Glutamatergic neuron (in vitro differentiated cells): ENCODE measurements at regions not wholly inside any gene's neighbourhood (a gene's known extent, or its start where the extent isn't known, plus 50 kb on each side); places are given as distances from the start of the nearest gene placed in this dataset.
A peak's percentile ranks its signal among the peaks of the same experiment; 100 is the strongest.

ENCODE experiments used
- DNase-seq: peaks from one replicate; pipeline ENCODE4 v3.0.0; 2022
- H3K27ac Mint-ChIP-seq: one replicate; pipeline ENCODE4 v1.8.0; 2020; ENCODE audit warnings: mild to moderate bottlenecking, mixed read lengths, inconsistent platforms; ENCODE audit not compliant: unreplicated experiment
- H3K27me3 Mint-ChIP-seq: one replicate; pipeline ENCODE4 v1.8.0; 2020; ENCODE audit warnings: mild to moderate bottlenecking, moderate library complexity, mixed read lengths, inconsistent platforms; ENCODE audit not compliant: unreplicated experiment
- H3K36me3 Mint-ChIP-seq: one replicate; pipeline ENCODE4 v1.8.0; 2020; ENCODE audit warnings: mild to moderate bottlenecking, mixed read lengths, inconsistent platforms; ENCODE audit not compliant: unreplicated experiment
- H3K4me1 Mint-ChIP-seq: one replicate; pipeline ENCODE4 v1.8.0; 2020; ENCODE audit warnings: mild to moderate bottlenecking, low read depth, mixed read lengths, inconsistent platforms; ENCODE audit not compliant: unreplicated experiment
- H3K4me3 Mint-ChIP-seq: one replicate; pipeline ENCODE4 v1.8.0; 2020; ENCODE audit warnings: mild to moderate bottlenecking, mixed read lengths, inconsistent platforms; ENCODE audit not compliant: unreplicated experiment
- H3K9me3 Mint-ChIP-seq: one replicate; pipeline ENCODE4 v1.8.0; 2020; ENCODE audit warnings: mild to moderate bottlenecking, moderate library complexity, mixed read lengths, inconsistent platforms; ENCODE audit not compliant: unreplicated experiment
- TF ChIP-seq, protein P1 (sequence below): fragments of 200-600 bp; sonication (generic); IDR thresholded peaks from one replicate; pipeline ENCODE4 v1.5.0; 2021; ENCODE audit not compliant: partially characterized antibody, unreplicated experiment

DNA sequence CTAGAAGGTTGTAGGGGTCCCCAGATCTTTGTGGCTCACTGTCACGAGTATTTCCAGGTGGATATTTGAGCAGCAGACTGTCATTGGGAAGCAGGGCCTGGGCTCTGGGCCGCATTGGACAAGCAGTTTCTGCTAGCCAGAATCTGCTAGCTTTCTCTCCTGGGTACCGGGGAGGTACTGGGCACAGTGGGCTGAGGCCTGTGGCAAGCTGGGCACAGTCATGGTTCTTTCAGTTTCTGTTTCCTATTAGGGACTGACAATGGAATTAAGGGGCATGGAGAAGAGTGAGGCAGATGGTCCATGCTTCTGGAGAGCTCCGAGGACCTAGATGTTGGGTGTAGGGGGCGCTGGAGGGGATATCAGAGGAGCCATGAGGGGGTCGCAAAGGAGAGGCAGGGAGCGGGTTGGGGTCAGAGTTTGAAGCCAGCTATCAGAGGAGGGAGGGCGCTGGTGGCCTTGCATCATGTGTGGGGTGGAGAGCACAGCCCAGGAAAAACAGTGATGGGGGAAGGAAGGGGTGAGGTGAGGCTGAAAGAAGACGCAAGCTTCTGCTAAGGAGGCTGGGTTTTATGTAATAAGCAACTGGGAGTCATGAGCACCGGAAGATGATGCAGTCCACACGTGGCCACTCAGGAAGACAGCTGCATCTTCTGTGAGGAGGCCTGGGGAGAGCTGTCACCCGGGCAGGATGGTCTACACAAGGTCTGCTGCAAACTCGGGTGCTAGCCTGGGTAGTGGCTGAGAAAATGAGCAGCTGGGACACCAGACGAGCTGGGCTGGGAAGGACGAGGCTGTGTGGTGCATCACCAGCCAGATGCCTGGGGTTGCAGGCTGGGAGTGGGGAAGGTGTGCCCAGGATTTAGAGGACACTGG, 72.7 kb downstream of the IER5 start:
- DNase-seq, result no peak
- Mint-ChIP-seq H3K4me1 (no peaks in the 10 kb centered on the region), H3K27me3 (peaks cover 5% of the 10 kb centered on the region), H3K9me3 (peaks cover 8% of the 10 kb centered on the region), H3K36me3 (peaks cover 7% of the 10 kb centered on the region), H3K4me3 (no peak overlapping the region), H3K27ac (peak overlapping the region; percentile 43)
- TF ChIP-seq, protein P1, sequence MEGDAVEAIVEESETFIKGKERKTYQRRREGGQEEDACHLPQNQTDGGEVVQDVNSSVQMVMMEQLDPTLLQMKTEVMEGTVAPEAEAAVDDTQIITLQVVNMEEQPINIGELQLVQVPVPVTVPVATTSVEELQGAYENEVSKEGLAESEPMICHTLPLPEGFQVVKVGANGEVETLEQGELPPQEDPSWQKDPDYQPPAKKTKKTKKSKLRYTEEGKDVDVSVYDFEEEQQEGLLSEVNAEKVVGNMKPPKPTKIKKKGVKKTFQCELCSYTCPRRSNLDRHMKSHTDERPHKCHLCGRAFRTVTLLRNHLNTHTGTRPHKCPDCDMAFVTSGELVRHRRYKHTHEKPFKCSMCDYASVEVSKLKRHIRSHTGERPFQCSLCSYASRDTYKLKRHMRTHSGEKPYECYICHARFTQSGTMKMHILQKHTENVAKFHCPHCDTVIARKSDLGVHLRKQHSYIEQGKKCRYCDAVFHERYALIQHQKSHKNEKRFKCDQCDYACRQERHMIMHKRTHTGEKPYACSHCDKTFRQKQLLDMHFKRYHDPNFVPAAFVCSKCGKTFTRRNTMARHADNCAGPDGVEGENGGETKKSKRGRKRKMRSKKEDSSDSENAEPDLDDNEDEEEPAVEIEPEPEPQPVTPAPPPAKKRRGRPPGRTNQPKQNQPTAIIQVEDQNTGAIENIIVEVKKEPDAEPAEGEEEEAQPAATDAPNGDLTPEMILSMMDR, result no peak

DNA sequence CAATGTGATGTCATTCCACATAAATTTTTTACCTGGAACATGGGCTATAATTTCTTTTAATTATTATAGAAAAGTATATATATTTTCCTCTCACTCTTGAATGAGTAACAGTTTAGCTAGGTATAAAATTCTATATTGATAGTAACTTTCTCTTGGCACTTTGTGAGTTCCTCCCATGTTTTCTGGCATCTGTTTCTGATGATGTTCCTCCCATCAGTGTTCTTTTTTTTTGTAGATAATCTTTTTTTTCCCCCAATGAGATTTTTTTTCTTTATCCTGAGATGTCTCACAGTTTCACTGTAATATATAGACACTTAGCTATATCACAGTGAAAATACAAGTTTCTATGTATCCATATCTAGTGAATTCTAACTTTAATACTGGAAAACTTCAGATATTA, 75.2 kb downstream of the IER5 start:
- Mint-ChIP-seq H3K4me1 (peaks cover 3% of the 10 kb centered on the region), H3K36me3 (peaks cover 7% of the 10 kb centered on the region), H3K27me3 (peaks cover 8% of the 10 kb centered on the region), H3K9me3 (peaks cover 8% of the 10 kb centered on the region), H3K27ac (no peak overlapping the region), H3K4me3 (no peak overlapping the region)
- no peak for DNase-seq
- TF ChIP-seq, protein P1, result no peak

DNA sequence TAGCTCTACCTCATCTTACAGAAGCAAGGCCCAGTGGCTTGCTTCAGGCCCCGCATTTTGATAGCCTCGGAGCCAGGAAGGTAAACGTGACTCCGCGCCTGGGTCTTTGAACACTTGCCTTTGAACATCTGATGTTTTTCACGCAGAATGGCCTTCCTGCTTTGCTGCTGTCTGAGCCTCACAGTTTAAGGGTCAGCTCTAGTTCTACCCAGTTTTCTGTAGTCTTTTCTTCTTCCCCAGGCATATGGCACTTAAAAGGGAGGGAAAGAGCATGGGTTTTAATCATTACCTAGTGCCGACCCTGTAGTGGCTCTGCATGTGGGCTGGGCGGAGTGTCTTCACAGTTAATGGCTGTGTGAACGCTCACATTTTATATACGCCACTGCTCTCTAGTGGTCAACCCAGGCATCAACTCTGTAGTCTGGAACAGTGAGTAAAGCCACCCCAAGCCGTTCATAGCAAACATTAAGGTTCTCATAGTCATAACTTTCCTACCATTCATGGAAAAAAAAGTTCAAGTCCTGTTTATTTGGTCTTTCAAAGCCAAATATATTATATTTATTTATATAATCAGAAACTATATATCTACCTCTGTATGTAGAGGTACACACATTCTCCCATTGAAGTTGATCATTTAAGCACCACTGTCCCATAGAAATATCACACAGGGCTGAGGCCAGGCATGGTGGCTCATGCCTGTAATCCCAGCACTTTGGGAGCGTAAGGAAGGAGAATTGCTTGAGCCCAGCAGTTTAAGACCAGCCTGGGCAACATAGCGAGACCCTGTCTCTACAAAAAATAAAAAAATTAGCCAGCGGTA, 78.1 kb downstream of the IER5 start:
- TF ChIP-seq, protein P1, result peak; percentile 75
- H3K9me3 Mint-ChIP-seq, result peaks cover 6% of the 10 kb centered on the region
- peak; percentile 77 for DNase-seq
- peaks cover 20% of the 10 kb centered on the region for H3K4me1 Mint-ChIP-seq
- no peak overlapping the region for H3K27ac Mint-ChIP-seq
- no peak overlapping the region for H3K4me3 Mint-ChIP-seq
- peaks cover 7% of the 10 kb centered on the region for H3K36me3 Mint-ChIP-seq
- peaks cover 4% of the 10 kb centered on the region for H3K27me3 Mint-ChIP-seq

DNA sequence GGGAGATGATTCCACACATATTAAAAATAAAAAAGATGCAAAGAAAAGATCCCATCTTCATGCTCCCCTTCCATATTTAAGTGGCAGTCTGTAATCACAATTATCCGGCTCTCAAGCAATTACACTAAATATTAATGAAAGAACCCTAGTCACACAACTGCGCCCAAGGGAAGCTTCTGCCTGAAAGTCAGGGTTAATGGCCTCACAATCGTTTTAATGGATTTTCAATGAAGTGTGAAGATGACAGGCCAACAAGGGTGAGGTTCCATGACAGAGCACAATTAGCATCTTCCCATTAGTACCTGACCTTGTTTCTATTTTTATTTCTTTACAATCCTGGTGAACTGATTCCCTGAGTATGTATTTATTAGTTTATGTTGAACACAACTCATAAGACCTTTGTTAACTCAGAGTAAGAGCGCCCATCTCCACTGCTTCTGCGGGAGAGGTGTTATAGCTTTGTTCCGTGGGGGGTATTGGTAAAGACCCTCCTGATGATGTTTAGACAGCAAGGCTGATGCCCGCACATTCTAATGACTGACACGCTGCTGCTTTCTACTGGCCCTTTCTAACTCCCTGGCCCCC, 80.9 kb downstream of the IER5 start:
- TF ChIP-seq, protein P1, result no peak
- Mint-ChIP-seq H3K4me1 (peaks cover 20% of the 10 kb centered on the region), H3K4me3 (peak overlapping the region; percentile 67), H3K9me3 (peaks cover 3% of the 10 kb centered on the region), H3K36me3 (peaks cover 9% of the 10 kb centered on the region), H3K27ac (peak overlapping the region; percentile 95), H3K27me3 (peaks cover 6% of the 10 kb centered on the region)
- DNase-seq, result no peak
